Fibroblast of pulmonary artery (primary cell): ENCODE measurements at regions not wholly inside any gene's neighbourhood (a gene's known extent, or its start where the extent isn't known, plus 50 kb on each side); places are given as distances from the start of the nearest gene placed in this dataset.

ENCODE experiments used
- DNase-seq: peaks from one replicate; pipeline ENCODE4 v3.0.0-alpha.2; 2010; ENCODE audit warnings: low read depth
- H3K4me3 ChIP-seq: replicated peaks from 2 replicates; pipeline ENCODE4 v1.5.1; 2011; ENCODE audit warnings: low read depth, mild to moderate bottlenecking, control low read depth, low read length, moderate library complexity
- TF ChIP-seq, protein P1 (sequence below): IDR thresholded peaks from 2 replicates; pipeline ENCODE4 v1.5.1; 2011; ENCODE audit warnings: mild to moderate bottlenecking, control low read depth, low read length, inconsistent platforms; ENCODE audit errors: missing control alignments

GRCh38 chr3:139095803-139096466, 51.2 kb upstream of the PRR23C start:
- TF ChIP-seq, protein P1, sequence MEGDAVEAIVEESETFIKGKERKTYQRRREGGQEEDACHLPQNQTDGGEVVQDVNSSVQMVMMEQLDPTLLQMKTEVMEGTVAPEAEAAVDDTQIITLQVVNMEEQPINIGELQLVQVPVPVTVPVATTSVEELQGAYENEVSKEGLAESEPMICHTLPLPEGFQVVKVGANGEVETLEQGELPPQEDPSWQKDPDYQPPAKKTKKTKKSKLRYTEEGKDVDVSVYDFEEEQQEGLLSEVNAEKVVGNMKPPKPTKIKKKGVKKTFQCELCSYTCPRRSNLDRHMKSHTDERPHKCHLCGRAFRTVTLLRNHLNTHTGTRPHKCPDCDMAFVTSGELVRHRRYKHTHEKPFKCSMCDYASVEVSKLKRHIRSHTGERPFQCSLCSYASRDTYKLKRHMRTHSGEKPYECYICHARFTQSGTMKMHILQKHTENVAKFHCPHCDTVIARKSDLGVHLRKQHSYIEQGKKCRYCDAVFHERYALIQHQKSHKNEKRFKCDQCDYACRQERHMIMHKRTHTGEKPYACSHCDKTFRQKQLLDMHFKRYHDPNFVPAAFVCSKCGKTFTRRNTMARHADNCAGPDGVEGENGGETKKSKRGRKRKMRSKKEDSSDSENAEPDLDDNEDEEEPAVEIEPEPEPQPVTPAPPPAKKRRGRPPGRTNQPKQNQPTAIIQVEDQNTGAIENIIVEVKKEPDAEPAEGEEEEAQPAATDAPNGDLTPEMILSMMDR = no peak
- DNase-seq = no peak
- no peak overlapping the region for H3K4me3 ChIP-seq

DNA sequence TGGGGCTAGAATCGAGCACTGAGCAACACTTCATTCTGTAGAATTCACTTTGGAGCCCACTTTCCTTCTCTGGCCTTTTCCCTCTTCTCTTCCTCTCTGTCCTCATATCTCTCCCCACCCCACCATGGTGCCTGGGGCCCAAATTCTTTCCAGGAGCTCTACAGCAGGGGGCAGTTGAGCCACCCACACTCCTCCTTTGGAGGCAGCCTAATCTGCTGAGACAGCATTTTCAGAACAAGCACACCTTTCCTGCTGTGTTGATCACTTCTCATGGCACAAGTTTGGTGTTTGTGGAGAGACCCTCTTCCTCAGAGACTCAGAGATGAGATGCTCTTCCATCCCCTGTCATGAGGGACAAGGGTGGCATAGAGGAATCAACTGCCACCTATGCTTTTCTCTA, 52.0 kb upstream of the PRR23C start:
- TF ChIP-seq, protein P1 = no peak
- no peak overlapping the region for H3K4me3 ChIP-seq

GRCh38 chr3:139098391-139098790, 53.7 kb upstream of the PRR23C start:
- DNase-seq = no peak
- H3K4me3 ChIP-seq = no peak overlapping the region
- TF ChIP-seq, protein P1 = no peak

More for the DNA sequence above, 52.0 kb upstream of the PRR23C start:
- DNase-seq = no peak

DNA sequence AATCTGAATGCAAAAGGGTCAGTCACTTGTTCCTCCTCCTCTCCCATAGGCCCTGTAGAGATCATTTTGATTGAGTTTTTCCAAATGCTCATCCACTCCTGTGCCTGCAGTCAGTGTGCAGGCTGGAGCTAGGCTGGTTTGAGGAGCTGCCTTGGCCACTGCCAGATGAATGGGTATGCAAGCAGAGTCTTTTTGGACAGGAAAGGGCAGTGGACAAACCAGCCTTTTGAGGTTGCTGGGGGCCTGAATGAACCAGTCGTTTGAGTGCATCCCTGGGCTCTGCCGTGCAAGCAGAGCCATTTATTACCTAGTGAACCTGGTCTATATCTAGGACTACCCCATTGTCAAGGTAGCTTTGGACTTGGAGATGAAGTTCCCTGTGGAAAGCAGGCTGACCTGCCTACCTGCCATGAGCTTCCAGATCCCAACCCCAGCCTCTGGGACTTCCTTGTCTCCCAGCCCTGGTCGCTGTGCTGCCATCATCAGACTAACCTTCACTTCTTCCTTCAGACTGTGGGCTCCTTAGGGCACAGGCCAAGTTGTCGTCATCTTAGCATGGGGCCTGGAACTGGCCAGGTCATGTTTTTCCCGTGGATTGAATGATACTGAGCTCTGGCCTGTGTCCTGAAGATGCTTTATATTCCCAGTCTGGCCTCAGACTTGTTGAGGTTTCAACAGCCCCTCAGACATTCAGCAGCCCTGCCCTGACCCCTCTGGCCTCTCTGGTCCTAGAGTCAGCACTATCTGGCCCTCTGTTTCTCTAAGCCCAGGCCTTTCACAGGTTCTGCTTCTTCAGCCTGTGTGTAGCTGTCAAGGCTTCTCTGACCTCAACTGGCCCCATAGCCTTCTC, 55.5 kb upstream of the PRR23C start:
- TF ChIP-seq, protein P1 = no peak
- no peak overlapping the region for H3K4me3 ChIP-seq
- DNase-seq = no peak

GRCh38 chr3:139100821-139101220, 56.1 kb upstream of the PRR23C start:
- TF ChIP-seq, protein P1 = no peak
- no peak overlapping the region for H3K4me3 ChIP-seq
- no peak for DNase-seq

DNA sequence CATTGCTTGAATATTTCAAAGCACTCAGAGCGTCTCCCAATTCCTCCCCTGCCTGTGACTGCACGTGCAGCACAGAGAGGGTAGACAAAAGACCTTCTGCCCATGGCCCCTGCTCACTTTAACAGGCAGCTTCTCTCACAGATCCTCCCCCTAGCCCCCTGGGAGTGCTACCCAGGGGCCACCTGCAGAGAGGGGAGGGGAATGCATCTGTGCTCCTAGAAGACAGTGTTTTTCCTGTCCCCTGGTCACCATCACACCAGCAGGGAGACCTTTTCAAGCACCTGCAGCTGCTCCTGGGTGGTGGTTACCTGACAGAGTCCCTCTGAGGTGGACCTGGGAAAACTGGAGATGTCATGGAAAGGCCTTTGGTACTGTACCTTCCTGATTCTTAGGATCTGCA, 56.7 kb upstream of the PRR23C start:
- TF ChIP-seq, protein P1 = no peak
- no peak overlapping the region for H3K4me3 ChIP-seq
- no peak for DNase-seq
